ENCODE measurements at regions not wholly inside any gene's neighbourhood (a gene's known extent, or its start where the extent isn't known, plus 50 kb on each side); places are given as distances from the start of the nearest gene placed in this dataset.

- no peaks in the 10 kb centered on the region for H3K9me2 ChIP-seq (ENCODE audit: insufficient read depth, low read length)
- no peak overlapping the region for H2AFZ ChIP-seq (ENCODE audit: low read depth, low read length)
- H3K4me2 ChIP-seq (ENCODE audit: low read length), result no peak overlapping the region
- no peaks in the 10 kb centered on the region for H3K79me2 ChIP-seq (replicated peaks; ENCODE audit: insufficient read depth, low read length)
- H3K27ac ChIP-seq (ENCODE audit: low read length), result no peak overlapping the region
- H3K9me3 ChIP-seq (ENCODE audit: low read length), result no peaks in the 10 kb centered on the region
- no peaks in the 10 kb centered on the region for H3K27me3 ChIP-seq (ENCODE audit: insufficient read depth, low read depth, low read length)
- no peak overlapping the region for H3K9ac ChIP-seq (ENCODE audit: low read length)
- no peaks in the 10 kb centered on the region for H3F3A ChIP-seq (ENCODE audit: insufficient read depth, low read length, poor library complexity, severe bottlenecking)
- H3K4me3 ChIP-seq (ENCODE audit: low read length), result no peak overlapping the region
- no peak for TF ChIP-seq EP300 (conservative IDR thresholded peaks at IDR 0.05; ENCODE audit: poor library complexity, severe bottlenecking)
- TF ChIP-seq, protein P1, sequence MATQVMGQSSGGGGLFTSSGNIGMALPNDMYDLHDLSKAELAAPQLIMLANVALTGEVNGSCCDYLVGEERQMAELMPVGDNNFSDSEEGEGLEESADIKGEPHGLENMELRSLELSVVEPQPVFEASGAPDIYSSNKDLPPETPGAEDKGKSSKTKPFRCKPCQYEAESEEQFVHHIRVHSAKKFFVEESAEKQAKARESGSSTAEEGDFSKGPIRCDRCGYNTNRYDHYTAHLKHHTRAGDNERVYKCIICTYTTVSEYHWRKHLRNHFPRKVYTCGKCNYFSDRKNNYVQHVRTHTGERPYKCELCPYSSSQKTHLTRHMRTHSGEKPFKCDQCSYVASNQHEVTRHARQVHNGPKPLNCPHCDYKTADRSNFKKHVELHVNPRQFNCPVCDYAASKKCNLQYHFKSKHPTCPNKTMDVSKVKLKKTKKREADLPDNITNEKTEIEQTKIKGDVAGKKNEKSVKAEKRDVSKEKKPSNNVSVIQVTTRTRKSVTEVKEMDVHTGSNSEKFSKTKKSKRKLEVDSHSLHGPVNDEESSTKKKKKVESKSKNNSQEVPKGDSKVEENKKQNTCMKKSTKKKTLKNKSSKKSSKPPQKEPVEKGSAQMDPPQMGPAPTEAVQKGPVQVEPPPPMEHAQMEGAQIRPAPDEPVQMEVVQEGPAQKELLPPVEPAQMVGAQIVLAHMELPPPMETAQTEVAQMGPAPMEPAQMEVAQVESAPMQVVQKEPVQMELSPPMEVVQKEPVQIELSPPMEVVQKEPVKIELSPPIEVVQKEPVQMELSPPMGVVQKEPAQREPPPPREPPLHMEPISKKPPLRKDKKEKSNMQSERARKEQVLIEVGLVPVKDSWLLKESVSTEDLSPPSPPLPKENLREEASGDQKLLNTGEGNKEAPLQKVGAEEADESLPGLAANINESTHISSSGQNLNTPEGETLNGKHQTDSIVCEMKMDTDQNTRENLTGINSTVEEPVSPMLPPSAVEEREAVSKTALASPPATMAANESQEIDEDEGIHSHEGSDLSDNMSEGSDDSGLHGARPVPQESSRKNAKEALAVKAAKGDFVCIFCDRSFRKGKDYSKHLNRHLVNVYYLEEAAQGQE (IDR thresholded peaks at IDR 0.05; ENCODE audit: borderline replicate concordance), result no peak
- no peak for TF ChIP-seq SMC3 (conservative IDR thresholded peaks at IDR 0.05; ENCODE audit: poor library complexity)
- TF ChIP-seq POLR2AphosphoS5 (IDR thresholded peaks at IDR 0.05), result no peak
- TF ChIP-seq RAD21 (conservative IDR thresholded peaks at IDR 0.05), result no peak
- no peak for TF ChIP-seq MXI1 (conservative IDR thresholded peaks at IDR 0.05; ENCODE audit: poor library complexity, severe bottlenecking)
- no peak for TF ChIP-seq EZH2 (IDR thresholded peaks at IDR 0.05; ENCODE audit: borderline replicate concordance, insufficient read depth, low read length, poor library complexity, severe bottlenecking)
- TF ChIP-seq TAF1 (IDR thresholded peaks at IDR 0.05; ENCODE audit: low read depth), result no peak
- TF ChIP-seq, protein P2, sequence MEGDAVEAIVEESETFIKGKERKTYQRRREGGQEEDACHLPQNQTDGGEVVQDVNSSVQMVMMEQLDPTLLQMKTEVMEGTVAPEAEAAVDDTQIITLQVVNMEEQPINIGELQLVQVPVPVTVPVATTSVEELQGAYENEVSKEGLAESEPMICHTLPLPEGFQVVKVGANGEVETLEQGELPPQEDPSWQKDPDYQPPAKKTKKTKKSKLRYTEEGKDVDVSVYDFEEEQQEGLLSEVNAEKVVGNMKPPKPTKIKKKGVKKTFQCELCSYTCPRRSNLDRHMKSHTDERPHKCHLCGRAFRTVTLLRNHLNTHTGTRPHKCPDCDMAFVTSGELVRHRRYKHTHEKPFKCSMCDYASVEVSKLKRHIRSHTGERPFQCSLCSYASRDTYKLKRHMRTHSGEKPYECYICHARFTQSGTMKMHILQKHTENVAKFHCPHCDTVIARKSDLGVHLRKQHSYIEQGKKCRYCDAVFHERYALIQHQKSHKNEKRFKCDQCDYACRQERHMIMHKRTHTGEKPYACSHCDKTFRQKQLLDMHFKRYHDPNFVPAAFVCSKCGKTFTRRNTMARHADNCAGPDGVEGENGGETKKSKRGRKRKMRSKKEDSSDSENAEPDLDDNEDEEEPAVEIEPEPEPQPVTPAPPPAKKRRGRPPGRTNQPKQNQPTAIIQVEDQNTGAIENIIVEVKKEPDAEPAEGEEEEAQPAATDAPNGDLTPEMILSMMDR (IDR thresholded peaks at IDR 0.05; ENCODE audit: poor library complexity, severe bottlenecking), result no peak
- no peaks in the 10 kb centered on the region for H4K20me1 ChIP-seq (ENCODE audit: insufficient read depth)
- H3K36me3 ChIP-seq (ENCODE audit: insufficient read depth, low read length), result no peaks in the 10 kb centered on the region
Observed at GRCh38 chr1:29413661-29414060, 177.3 kb downstream of the PTPRU start.

GRCh38 chr1:29412591-29412990 is 176.3 kb downstream of the PTPRU start:
- H3K4me3 ChIP-seq (ENCODE audit: low read length), result no peak overlapping the region
- no peak overlapping the region for H3K9ac ChIP-seq (ENCODE audit: low read length)
- H3K9me2 ChIP-seq (ENCODE audit: insufficient read depth, low read length), result no peaks in the 10 kb centered on the region
- H3K36me3 ChIP-seq (ENCODE audit: insufficient read depth, low read length), result no peaks in the 10 kb centered on the region
- no peak overlapping the region for H3K27ac ChIP-seq (ENCODE audit: low read length)
- TF ChIP-seq SMC3 (conservative IDR thresholded peaks at IDR 0.05; ENCODE audit: poor library complexity) (no peak), TAF1 (IDR thresholded peaks at IDR 0.05; ENCODE audit: low read depth) (no peak), EZH2 (IDR thresholded peaks at IDR 0.05; ENCODE audit: borderline replicate concordance, insufficient read depth, low read length, poor library complexity, severe bottlenecking) (no peak), MXI1 (conservative IDR thresholded peaks at IDR 0.05; ENCODE audit: poor library complexity, severe bottlenecking) (no peak), EP300 (conservative IDR thresholded peaks at IDR 0.05; ENCODE audit: poor library complexity, severe bottlenecking) (no peak), RAD21 (conservative IDR thresholded peaks at IDR 0.05) (no peak), POLR2AphosphoS5 (IDR thresholded peaks at IDR 0.05) (no peak)
- TF ChIP-seq, protein P2 (IDR thresholded peaks at IDR 0.05; ENCODE audit: poor library complexity, severe bottlenecking), result no peak
- TF ChIP-seq, protein P1 (IDR thresholded peaks at IDR 0.05; ENCODE audit: borderline replicate concordance), result no peak
- H3K9me3 ChIP-seq (ENCODE audit: low read length), result no peaks in the 10 kb centered on the region
- no peaks in the 10 kb centered on the region for H3F3A ChIP-seq (ENCODE audit: insufficient read depth, low read length, poor library complexity, severe bottlenecking)
- H2AFZ ChIP-seq (ENCODE audit: low read depth, low read length), result no peak overlapping the region
- no peaks in the 10 kb centered on the region for H4K20me1 ChIP-seq (ENCODE audit: insufficient read depth)
- no peak overlapping the region for H3K4me2 ChIP-seq (ENCODE audit: low read length)
- H3K27me3 ChIP-seq (ENCODE audit: insufficient read depth, low read depth, low read length), result no peaks in the 10 kb centered on the region
- no peaks in the 10 kb centered on the region for H3K79me2 ChIP-seq (replicated peaks; ENCODE audit: insufficient read depth, low read length)

Data from neural cell (in vitro differentiated cells).